ENCODE measurements at regions not wholly inside any gene's neighbourhood (a gene's known extent, or its start where the extent isn't known, plus 50 kb on each side); places are given as distances from the start of the nearest gene placed in this dataset.

DNA sequence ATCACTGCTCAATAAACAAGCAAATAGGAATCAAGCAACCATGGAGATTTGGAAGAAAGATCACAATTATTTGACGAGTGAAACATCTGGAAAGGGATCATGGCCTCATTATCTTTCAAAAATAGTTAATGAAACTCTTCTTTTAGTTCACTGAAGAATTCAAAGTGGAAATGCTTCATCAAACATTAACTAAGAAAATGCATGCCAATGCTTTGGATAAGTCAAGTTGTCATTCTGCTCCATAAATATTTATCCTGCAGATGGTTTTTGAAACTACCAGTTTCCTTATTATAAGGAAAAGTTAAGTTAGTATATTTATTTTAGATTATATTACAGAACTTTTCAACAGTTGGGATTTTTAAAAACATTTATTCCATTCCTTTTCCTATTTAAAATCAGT, 206.5 kb upstream of the ADGRL2 start:
- CTCF ChIA-PET, result no interaction called here
- DNase-seq (no peak), ATAC-seq (no peak)
- Mint-ChIP-seq H3K9me3 (ENCODE audit: low read depth) (peaks cover 2% of the 10 kb centered on the region), H3K4me1 (no peaks in the 10 kb centered on the region), H3K27me3 (no peaks in the 10 kb centered on the region), H3K27ac (no peak overlapping the region), H3K4me3 (no peak overlapping the region), H3K36me3 (no peaks in the 10 kb centered on the region)

DNA sequence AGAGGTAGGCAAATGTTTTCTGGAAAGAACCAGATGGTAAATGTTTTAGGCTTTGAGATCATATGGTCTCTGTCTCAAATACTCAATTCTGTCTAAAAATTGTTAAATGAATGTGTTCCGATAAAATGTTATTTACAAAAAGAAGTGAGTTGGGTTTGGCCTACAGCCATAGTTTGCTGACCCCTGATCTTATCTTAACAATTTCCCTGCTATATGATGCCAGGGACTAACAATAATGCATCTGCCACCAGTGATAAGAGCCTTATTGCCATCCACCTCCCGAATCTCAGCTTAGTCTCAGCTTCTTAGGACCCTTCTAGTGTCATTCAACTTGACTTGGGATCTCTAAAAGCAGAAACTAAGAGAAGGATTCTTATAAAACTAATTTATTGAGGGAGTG, 208.5 kb upstream of the ADGRL2 start:
- Mint-ChIP-seq H3K27me3 (no peaks in the 10 kb centered on the region), H3K4me1 (no peaks in the 10 kb centered on the region), H3K27ac (no peak overlapping the region), H3K4me3 (no peak overlapping the region), H3K9me3 (ENCODE audit: low read depth) (peaks cover 2% of the 10 kb centered on the region), H3K36me3 (no peaks in the 10 kb centered on the region)
- ATAC-seq (no peak), DNase-seq (no peak)
- CTCF ChIA-PET, result no interaction called here

DNA sequence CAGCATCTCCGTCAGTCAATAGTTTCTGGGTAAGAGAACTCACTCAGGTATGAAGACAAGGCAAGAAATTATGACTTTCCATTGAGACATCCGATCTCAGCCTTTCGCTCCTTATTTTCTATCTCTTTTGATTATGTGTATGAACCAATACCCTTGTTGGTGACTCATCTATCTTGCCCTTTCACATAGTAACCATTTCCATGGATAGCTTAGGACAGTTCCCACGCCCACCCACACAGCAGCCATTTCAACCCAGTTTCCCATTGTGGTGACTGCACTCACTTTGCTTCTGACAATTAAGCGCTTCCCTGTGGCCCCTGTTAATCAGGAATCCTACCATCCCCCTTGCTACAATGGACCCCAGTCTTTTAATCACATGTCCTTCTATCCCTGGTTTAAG, 210.6 kb upstream of the ADGRL2 start:
- Mint-ChIP-seq H3K9me3 (ENCODE audit: low read depth) (peaks cover 2% of the 10 kb centered on the region), H3K4me1 (no peaks in the 10 kb centered on the region), H3K36me3 (no peaks in the 10 kb centered on the region), H3K27ac (no peak overlapping the region), H3K27me3 (no peaks in the 10 kb centered on the region), H3K4me3 (no peak overlapping the region)
- ATAC-seq, result no peak
- no peak for DNase-seq
- CTCF ChIA-PET, result no interaction called here

DNA sequence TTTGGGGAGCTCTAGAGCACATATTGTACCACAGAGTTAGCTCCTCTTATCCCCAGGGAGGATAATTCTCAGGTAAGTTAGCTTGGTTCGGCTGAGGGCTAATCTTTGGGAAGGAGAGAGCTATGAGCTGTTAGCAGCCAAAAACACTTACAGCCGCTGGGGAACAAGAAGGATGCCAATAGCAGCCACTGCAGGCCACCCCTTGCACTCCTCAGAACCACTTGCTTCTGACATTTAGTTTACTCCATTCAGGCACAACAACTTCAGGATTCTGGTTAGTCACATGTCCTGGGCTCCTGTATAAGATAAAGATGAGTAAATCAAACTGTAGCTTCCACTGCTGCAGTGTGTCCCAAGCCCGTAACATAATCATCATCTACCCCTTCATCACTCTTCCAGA, 212.6 kb upstream of the ADGRL2 start:
- Mint-ChIP-seq H3K27ac (no peak overlapping the region), H3K36me3 (no peaks in the 10 kb centered on the region), H3K27me3 (no peaks in the 10 kb centered on the region), H3K4me3 (no peak overlapping the region), H3K9me3 (ENCODE audit: low read depth) (peaks cover 2% of the 10 kb centered on the region), H3K4me1 (no peaks in the 10 kb centered on the region)
- CTCF ChIA-PET, result no interaction called here
- no peak for DNase-seq
- no peak for ATAC-seq

DNA sequence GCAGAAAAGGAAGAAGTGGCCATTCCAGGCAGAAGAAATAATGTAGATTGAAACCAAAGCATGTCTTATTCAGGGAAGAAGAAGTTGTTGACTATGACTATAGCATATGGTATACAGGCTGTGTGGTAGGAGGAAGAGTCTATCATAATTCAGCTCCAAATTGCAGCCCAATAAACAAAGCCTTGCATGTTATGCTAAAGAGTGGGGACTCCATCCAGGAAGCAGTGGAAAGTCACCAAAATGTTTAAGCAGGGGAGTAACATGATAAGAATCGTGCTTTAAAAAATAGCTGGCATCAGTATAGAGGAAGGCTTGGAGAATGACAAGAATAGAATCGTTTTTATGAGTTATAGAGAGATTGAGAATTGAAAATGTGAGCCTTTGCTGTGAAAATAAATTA, 213.3 kb upstream of the ADGRL2 start:
- Mint-ChIP-seq H3K27me3 (no peaks in the 10 kb centered on the region), H3K27ac (no peak overlapping the region), H3K9me3 (ENCODE audit: low read depth) (peaks cover 2% of the 10 kb centered on the region), H3K4me3 (no peak overlapping the region), H3K36me3 (no peaks in the 10 kb centered on the region), H3K4me1 (no peaks in the 10 kb centered on the region)
- CTCF ChIA-PET, result no interaction called here
- DNase-seq (no peak), ATAC-seq (no peak)

DNA sequence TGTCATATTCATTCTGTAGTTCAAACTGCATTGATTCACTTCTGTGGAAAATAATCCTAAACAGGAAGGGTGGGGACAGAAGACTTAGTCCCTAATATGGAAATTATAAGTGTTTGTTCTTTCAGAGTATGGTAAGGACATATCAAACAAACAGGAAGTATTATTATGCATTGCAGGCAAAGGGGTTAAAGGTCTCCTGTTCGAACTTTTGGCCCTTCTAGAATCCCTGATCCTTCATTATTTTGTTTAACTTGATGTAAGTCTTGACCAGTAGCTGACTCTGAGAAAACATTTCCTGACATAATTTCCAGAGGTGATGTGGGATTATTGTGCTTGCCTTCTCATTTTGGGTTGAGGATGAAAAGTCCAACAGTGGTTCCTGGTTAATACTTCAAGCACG, 215.4 kb upstream of the ADGRL2 start:
- CTCF ChIA-PET, result no interaction called here
- Mint-ChIP-seq H3K27ac (no peak overlapping the region), H3K27me3 (no peaks in the 10 kb centered on the region)

DNA sequence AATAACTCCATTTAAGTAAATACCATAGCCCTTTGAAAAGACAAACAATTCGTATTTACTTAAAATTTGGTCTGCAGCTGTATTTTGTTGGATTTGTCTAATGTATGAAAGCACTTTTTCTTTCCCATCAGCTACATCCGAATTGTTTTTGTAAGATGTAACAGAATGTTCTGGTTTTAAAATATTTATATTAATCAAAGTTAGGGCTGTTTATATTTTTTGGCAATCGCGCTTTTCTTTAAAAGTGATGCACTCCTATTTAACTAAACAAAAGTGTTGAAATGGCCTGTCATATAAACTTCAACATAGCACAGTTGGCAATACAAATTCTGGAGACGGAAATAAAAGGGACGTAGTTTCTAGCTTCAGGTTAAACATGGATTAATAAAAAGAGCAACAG, 216.3 kb upstream of the ADGRL2 start:
- Mint-ChIP-seq H3K27ac (no peak overlapping the region), H3K4me3 (no peak overlapping the region), H3K9me3 (ENCODE audit: low read depth) (no peaks in the 10 kb centered on the region), H3K27me3 (no peaks in the 10 kb centered on the region), H3K36me3 (no peaks in the 10 kb centered on the region), H3K4me1 (no peaks in the 10 kb centered on the region)
- no peak for DNase-seq
- no peak for ATAC-seq
- CTCF ChIA-PET, result no interaction called here

More for the DNA sequence above, 215.4 kb upstream of the ADGRL2 start:
- Mint-ChIP-seq H3K9me3 (ENCODE audit: low read depth) (peaks cover 2% of the 10 kb centered on the region), H3K4me3 (no peak overlapping the region), H3K36me3 (no peaks in the 10 kb centered on the region), H3K4me1 (no peaks in the 10 kb centered on the region)
- ATAC-seq (no peak), DNase-seq (no peak)

DNA sequence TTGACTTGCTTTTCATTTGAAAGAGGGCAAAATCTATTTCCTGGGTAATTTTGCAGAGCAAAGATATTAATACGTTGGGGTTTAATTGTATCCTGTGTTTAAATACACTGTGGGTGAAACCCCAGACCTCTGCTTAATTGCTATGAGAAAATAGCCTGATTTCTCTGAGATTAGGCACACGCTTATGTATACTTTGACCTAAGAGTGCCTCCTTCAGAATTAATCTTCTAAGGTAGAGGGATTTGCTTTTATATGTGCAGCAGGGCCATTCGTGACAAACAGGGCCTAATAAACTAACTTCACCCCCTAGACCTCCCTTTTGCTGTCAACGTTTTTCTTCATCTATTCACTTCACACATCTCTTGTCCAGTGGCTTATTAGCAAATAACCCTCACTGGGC, 216.9 kb upstream of the ADGRL2 start:
- CTCF ChIA-PET, result no interaction called here
- H3K4me3 Mint-ChIP-seq, result no peak overlapping the region
- no peaks in the 10 kb centered on the region for H3K27me3 Mint-ChIP-seq
- H3K27ac Mint-ChIP-seq, result no peak overlapping the region
- no peak for DNase-seq
- H3K9me3 Mint-ChIP-seq (ENCODE audit: low read depth), result no peaks in the 10 kb centered on the region
- ATAC-seq, result no peak
- H3K36me3 Mint-ChIP-seq, result no peaks in the 10 kb centered on the region
- no peaks in the 10 kb centered on the region for H3K4me1 Mint-ChIP-seq

DNA sequence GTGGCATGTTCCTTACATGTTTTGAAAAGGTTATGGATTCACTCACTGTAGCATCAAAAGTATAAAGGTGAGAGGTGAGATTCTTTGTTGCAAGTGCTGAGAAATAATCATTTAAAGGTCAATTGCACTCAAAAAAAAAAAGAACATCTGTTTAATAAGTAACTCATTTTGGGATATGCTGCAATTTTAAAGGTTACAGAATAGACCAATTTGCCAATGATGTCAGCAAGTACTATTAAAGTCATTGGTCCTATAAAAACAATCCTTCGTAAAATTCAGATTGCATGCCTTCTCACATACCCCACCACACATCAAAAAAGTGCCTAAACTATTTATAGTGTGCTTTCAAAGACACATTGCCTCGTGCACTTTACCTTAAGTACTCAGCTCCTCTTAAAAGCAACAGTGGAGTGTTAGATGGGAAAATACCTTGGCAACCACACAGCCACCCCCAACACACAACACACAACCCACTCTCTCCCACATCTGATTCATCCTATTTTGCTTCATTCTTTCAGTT, 218.2 kb upstream of the ADGRL2 start:
- H3K4me1 Mint-ChIP-seq, result no peaks in the 10 kb centered on the region
- no peaks in the 10 kb centered on the region for H3K9me3 Mint-ChIP-seq (ENCODE audit: low read depth)
- no peaks in the 10 kb centered on the region for H3K27me3 Mint-ChIP-seq
- H3K36me3 Mint-ChIP-seq, result no peaks in the 10 kb centered on the region
- DNase-seq, result no peak
- no peak overlapping the region for H3K4me3 Mint-ChIP-seq
- CTCF ChIA-PET, result no interaction called here
- no peak overlapping the region for H3K27ac Mint-ChIP-seq
- no peak for ATAC-seq

DNA sequence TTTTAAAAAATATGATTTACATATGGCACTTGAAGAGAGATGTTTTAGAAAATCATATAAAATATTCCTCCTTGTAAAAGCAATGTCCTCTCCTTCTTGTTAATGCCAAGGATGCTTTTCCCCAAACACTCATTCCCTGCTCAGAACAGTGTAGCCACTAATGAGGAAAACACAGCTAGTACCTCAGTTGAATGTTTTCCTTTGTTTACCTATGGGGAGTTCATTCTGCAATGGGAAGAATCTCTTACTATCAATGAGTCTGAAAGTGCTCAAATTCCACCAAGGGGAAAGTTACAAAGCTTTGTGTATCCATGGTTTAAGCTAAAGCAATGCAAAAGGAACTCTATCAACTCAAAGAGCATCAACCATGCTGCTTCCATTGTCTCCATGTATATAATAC, 221.9 kb upstream of the ADGRL2 start:
- no peaks in the 10 kb centered on the region for H3K27me3 Mint-ChIP-seq
- no peak for ATAC-seq

DNA sequence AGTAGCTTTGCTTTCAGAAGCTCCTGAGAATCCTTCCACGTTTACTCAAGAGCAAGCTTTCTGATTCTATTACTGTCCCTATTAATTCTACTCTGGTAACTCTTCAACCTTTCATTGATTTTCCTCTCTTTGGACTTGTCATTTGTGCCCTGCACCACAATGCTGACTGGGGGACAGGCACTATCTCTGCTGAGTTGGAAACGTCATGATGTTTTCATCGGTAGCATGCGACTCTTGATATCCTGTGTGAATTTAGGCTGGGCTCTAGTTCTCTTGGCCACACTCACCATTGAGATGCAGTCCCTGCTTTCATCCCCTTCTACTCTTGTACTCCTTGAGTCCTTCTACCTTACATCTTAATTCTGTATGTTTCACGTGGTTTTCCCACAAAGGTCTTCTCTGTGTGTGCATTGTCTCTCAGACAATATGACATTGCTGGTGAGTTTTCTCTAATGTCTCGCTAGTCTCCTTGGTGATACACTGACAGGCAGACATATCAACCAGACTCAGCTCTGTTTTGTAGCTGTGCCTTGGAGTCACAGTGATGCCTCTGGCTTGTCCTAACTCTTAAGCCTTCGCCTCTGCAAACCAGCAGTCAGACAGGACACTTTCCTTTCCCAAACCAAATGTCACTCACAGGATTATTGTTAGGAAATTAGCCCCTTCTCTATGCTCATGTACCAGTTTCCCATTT, 223.6 kb upstream of the ADGRL2 start:
- Mint-ChIP-seq H3K27ac (no peak overlapping the region), H3K4me3 (no peak overlapping the region), H3K4me1 (no peaks in the 10 kb centered on the region), H3K9me3 (ENCODE audit: low read depth) (no peaks in the 10 kb centered on the region), H3K36me3 (no peaks in the 10 kb centered on the region), H3K27me3 (no peaks in the 10 kb centered on the region)
- CTCF ChIA-PET, result no interaction called here
- DNase-seq, result no peak
- ATAC-seq, result no peak

More for the DNA sequence above, 221.9 kb upstream of the ADGRL2 start:
- Mint-ChIP-seq H3K4me3 (no peak overlapping the region), H3K36me3 (no peaks in the 10 kb centered on the region), H3K27ac (no peak overlapping the region), H3K4me1 (no peaks in the 10 kb centered on the region), H3K9me3 (ENCODE audit: low read depth) (no peaks in the 10 kb centered on the region)
- CTCF ChIA-PET, result no interaction called here
- DNase-seq, result no peak

DNA sequence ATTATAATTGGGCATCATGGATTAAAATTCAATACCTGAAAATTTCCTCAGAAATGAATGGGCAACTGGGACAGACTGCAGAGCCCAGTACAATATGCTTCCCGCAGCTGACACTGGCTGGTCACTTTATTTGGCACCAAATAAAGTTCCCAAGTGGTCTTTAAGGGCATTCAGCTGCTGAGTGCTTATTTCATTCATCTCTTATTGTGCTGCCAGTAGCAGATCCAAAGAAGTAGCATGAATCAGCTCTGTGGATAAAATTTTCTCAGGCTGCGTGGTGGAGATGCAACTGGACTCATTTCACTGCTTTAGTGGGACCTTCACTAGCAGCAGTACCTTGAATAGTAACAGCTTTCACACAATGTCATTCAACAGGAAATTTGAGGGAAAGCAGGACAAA, 226.3 kb upstream of the ADGRL2 start:
- ATAC-seq (no peak), DNase-seq (no peak)
- H3K4me3 Mint-ChIP-seq, result no peak overlapping the region
- H3K4me1 Mint-ChIP-seq, result no peaks in the 10 kb centered on the region
- H3K36me3 Mint-ChIP-seq, result no peaks in the 10 kb centered on the region
- no peaks in the 10 kb centered on the region for H3K27me3 Mint-ChIP-seq
- no peaks in the 10 kb centered on the region for H3K9me3 Mint-ChIP-seq (ENCODE audit: low read depth)
- CTCF ChIA-PET, result no interaction called here
- no peak overlapping the region for H3K27ac Mint-ChIP-seq

DNA sequence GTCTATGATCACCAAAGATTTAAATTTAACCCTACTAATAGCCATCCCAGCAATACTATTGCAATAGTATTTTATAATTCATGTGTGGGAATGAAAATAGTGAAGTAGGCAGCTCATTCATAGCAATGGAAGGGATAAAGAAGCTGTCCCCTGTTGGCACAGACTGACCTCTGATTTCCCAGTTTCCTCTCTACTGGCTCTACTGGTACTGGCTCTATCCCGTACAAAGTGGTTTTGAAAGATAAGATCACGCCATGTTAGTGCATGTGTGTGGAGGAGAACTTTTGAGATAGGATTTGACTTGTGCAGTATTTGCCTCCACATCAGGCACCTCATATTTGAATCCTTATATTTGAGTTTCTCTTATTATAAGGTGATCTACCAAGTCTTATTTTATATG, 227.3 kb upstream of the ADGRL2 start:
- CTCF ChIA-PET, result interaction anchor here (0.6 kb wide), 1 partner anchor 225 kb away, joined by 3 read pairs; no protein-coding TSS in a partner anchor
- no peaks in the 10 kb centered on the region for H3K36me3 Mint-ChIP-seq
- H3K4me3 Mint-ChIP-seq, result no peak overlapping the region
- no peak overlapping the region for H3K27ac Mint-ChIP-seq
- DNase-seq (no peak), ATAC-seq (no peak)
- H3K9me3 Mint-ChIP-seq (ENCODE audit: low read depth), result no peaks in the 10 kb centered on the region
- no peaks in the 10 kb centered on the region for H3K4me1 Mint-ChIP-seq
- H3K27me3 Mint-ChIP-seq, result no peaks in the 10 kb centered on the region

DNA sequence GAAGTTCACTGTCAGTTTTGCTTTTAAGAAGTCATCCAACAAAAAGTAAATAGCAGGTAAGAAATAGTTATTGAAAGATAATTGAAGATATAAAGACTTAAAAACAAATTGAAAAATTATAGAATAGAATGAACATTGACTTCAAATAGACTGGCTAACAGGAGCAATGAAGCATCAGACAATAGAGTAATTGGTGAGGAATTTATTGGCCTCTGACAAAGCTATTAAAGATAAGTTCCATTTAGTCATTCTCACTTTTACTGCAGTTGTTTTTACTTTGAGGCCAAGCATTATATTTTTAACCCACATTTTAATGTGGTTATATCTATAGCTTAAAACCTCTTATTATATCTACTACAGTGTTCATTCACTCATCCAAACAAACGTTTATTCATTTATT, 228.8 kb upstream of the ADGRL2 start:
- DNase-seq (no peak), ATAC-seq (no peak)
- Mint-ChIP-seq H3K36me3 (no peaks in the 10 kb centered on the region), H3K27me3 (no peaks in the 10 kb centered on the region), H3K4me3 (no peak overlapping the region), H3K27ac (no peak overlapping the region), H3K9me3 (ENCODE audit: low read depth) (no peaks in the 10 kb centered on the region), H3K4me1 (no peaks in the 10 kb centered on the region)
- CTCF ChIA-PET, result no interaction called here

DNA sequence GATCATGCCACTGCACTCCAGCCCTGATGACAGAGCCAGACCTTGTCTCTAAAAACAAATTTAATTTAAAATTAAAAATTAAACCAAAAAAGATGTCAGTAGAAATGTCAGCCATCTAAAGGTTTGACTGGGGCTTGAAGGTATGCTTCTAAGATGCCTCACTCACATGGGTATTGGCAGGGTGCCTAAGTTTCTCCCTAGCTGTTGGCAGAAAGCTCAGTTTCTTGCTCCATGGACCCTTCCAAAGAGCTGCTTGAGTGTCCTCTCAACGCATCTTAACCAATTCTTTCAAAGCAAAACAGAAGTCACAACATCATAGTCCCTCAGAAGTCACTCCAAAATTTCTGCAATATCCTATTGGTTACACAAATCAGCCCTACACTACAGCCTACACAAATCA, 231.0 kb upstream of the ADGRL2 start:
- CTCF ChIA-PET, result no interaction called here
- Mint-ChIP-seq H3K4me1 (no peaks in the 10 kb centered on the region), H3K4me3 (no peak overlapping the region), H3K9me3 (ENCODE audit: low read depth) (no peaks in the 10 kb centered on the region), H3K36me3 (no peaks in the 10 kb centered on the region), H3K27ac (no peak overlapping the region), H3K27me3 (no peaks in the 10 kb centered on the region)
- ATAC-seq, result no peak
- DNase-seq, result no peak

Data from activated CD8-positive, alpha-beta memory T cell treated with anti-CD3 and anti-CD28 coated beads, Interleukin-2, amount 10 ng/mL, durations not matched to agents 7 days and 5 days (primary cell).